ENCODE measurements at regions not wholly inside any gene's neighbourhood (a gene's known extent, or its start where the extent isn't known, plus 50 kb on each side); places are given as distances from the start of the nearest gene placed in this dataset.

- Histone ChIP-seq H3K27ac (ENCODE audit: low read length) (no peak overlapping the region), H3K9ac (ENCODE audit: low read length) (no peak overlapping the region), H3K36me3 (replicated peaks; ENCODE audit: low read depth, low read length) (no peaks in the 10 kb centered on the region), H4K20me1 (ENCODE audit: insufficient read depth, low read length) (no peaks in the 10 kb centered on the region; the same call in 1 of the 2 replicates), H3K4me1 (ENCODE audit: low read length) (peaks cover 23% of the 10 kb centered on the region), H3K4me2 (ENCODE audit: low read length) (0 out of 2 replicates have a peak overlapping the region, but pooled peaks have one; percentile 3), H2AFZ (ENCODE audit: low read depth, low read length) (no peak overlapping the region), H3K9me3 (ENCODE audit: insufficient read depth, low read length) (no peaks in the 10 kb centered on the region), H3K79me2 (ENCODE audit: low read length) (no peaks in the 10 kb centered on the region), H3K4me3 (ENCODE audit: low read length) (no peak overlapping the region), H3K27me3 (ENCODE audit: low read depth, low read length) (peaks cover 65% of the 10 kb centered on the region)
- TF ChIP-seq, protein P1, sequence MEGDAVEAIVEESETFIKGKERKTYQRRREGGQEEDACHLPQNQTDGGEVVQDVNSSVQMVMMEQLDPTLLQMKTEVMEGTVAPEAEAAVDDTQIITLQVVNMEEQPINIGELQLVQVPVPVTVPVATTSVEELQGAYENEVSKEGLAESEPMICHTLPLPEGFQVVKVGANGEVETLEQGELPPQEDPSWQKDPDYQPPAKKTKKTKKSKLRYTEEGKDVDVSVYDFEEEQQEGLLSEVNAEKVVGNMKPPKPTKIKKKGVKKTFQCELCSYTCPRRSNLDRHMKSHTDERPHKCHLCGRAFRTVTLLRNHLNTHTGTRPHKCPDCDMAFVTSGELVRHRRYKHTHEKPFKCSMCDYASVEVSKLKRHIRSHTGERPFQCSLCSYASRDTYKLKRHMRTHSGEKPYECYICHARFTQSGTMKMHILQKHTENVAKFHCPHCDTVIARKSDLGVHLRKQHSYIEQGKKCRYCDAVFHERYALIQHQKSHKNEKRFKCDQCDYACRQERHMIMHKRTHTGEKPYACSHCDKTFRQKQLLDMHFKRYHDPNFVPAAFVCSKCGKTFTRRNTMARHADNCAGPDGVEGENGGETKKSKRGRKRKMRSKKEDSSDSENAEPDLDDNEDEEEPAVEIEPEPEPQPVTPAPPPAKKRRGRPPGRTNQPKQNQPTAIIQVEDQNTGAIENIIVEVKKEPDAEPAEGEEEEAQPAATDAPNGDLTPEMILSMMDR (IDR thresholded peaks at IDR 0.05; ENCODE audit: low read depth, low read length), result no peak
- TF ChIP-seq EZH2phosphoT487 (IDR thresholded peaks at IDR 0.05; ENCODE audit: low read depth), result no peak
These were observed 74.0 kb upstream of the SIAH1 start for GRCh38 chr16:48459167-48459566.

GRCh38 chr16:48454051-48454450, 68.8 kb upstream of the SIAH1 start:
- Histone ChIP-seq H2AFZ (ENCODE audit: low read depth, low read length) (no peak overlapping the region), H3K27ac (ENCODE audit: low read length) (no peak overlapping the region)

GRCh38 chr16:48452991-48453760, 68.0 kb upstream of the SIAH1 start:
- Histone ChIP-seq H3K36me3 (replicated peaks; ENCODE audit: low read depth, low read length) (no peaks in the 10 kb centered on the region), H4K20me1 (ENCODE audit: insufficient read depth, low read length) (no peaks in the 10 kb centered on the region; the same call in 1 of the 2 replicates), H3K4me2 (ENCODE audit: low read length) (no peak overlapping the region), H3K4me1 (ENCODE audit: low read length) (peaks cover 8% of the 10 kb centered on the region), H3K9me3 (ENCODE audit: insufficient read depth, low read length) (no peaks in the 10 kb centered on the region), H3K27ac (ENCODE audit: low read length) (no peak overlapping the region), H2AFZ (ENCODE audit: low read depth, low read length) (no peak overlapping the region), H3K9ac (ENCODE audit: low read length) (no peak overlapping the region), H3K4me3 (ENCODE audit: low read length) (no peak overlapping the region), H3K27me3 (ENCODE audit: low read depth, low read length) (peaks cover 54% of the 10 kb centered on the region), H3K79me2 (ENCODE audit: low read length) (no peaks in the 10 kb centered on the region)
- TF ChIP-seq, protein P1 (IDR thresholded peaks at IDR 0.05; ENCODE audit: low read depth, low read length), result no peak
- TF ChIP-seq EZH2phosphoT487 (IDR thresholded peaks at IDR 0.05; ENCODE audit: low read depth), result no peak

More at GRCh38 chr16:48454051-48454450, 68.8 kb upstream of the SIAH1 start:
- Histone ChIP-seq H3K79me2 (ENCODE audit: low read length) (no peaks in the 10 kb centered on the region), H4K20me1 (ENCODE audit: insufficient read depth, low read length) (no peaks in the 10 kb centered on the region; the same call in 1 of the 2 replicates), H3K4me1 (ENCODE audit: low read length) (peaks cover 14% of the 10 kb centered on the region), H3K36me3 (replicated peaks; ENCODE audit: low read depth, low read length) (no peaks in the 10 kb centered on the region), H3K27me3 (ENCODE audit: low read depth, low read length) (peaks cover 48% of the 10 kb centered on the region), H3K9ac (ENCODE audit: low read length) (no peak overlapping the region), H3K4me2 (ENCODE audit: low read length) (no peak overlapping the region), H3K4me3 (ENCODE audit: low read length) (no peak overlapping the region), H3K9me3 (ENCODE audit: insufficient read depth, low read length) (no peaks in the 10 kb centered on the region)
- TF ChIP-seq EZH2phosphoT487 (IDR thresholded peaks at IDR 0.05; ENCODE audit: low read depth), result no peak
- TF ChIP-seq, protein P1 (IDR thresholded peaks at IDR 0.05; ENCODE audit: low read depth, low read length), result no peak

GRCh38 chr16:48451323-48451722, 66.1 kb upstream of the SIAH1 start:
- peaks cover 48% of the 10 kb centered on the region for H3K27me3 ChIP-seq (ENCODE audit: low read depth, low read length)
- no peak overlapping the region for H3K9ac ChIP-seq (ENCODE audit: low read length)
- H3K9me3 ChIP-seq (ENCODE audit: insufficient read depth, low read length), result no peaks in the 10 kb centered on the region
- H4K20me1 ChIP-seq (ENCODE audit: insufficient read depth, low read length), result no peaks in the 10 kb centered on the region; the same call in 1 of the 2 replicates
- TF ChIP-seq, protein P1 (IDR thresholded peaks at IDR 0.05; ENCODE audit: low read depth, low read length), result no peak
- TF ChIP-seq EZH2phosphoT487 (IDR thresholded peaks at IDR 0.05; ENCODE audit: low read depth), result no peak
- no peak overlapping the region for H3K4me2 ChIP-seq (ENCODE audit: low read length)
- no peak overlapping the region for H3K27ac ChIP-seq (ENCODE audit: low read length)
- H3K79me2 ChIP-seq (ENCODE audit: low read length), result no peaks in the 10 kb centered on the region
- H3K4me1 ChIP-seq (ENCODE audit: low read length), result no peaks in the 10 kb centered on the region
- H2AFZ ChIP-seq (ENCODE audit: low read depth, low read length), result no peak overlapping the region
- no peak overlapping the region for H3K4me3 ChIP-seq (ENCODE audit: low read length)
- H3K36me3 ChIP-seq (replicated peaks; ENCODE audit: low read depth, low read length), result no peaks in the 10 kb centered on the region

All from OCI-LY3 (cell line).